22Rv1 (cell line): ENCODE measurements at regions not wholly inside any gene's neighbourhood (a gene's known extent, or its start where the extent isn't known, plus 50 kb on each side); places are given as distances from the start of the nearest gene placed in this dataset.
"Not testable (repeated sequence)": the region's sequence is repeated elsewhere in the genome, so short reads cannot be mapped to it uniquely, and the experiment has no call there.

Experiments
- H3K27ac ChIP-seq: fragments of 450-650 bp; 2 replicates; pipeline ENCODE4 v1.5.1; 2017
- CTCF ChIP-seq: fragments of 450-650 bp; IDR thresholded peaks from 2 replicates; pipeline ENCODE4 v1.5.1; 2017; ENCODE audit warnings: mild to moderate bottlenecking
- ZFX ChIP-seq: fragments of 450-650 bp; IDR thresholded peaks from 2 replicates; pipeline ENCODE4 v1.6.1; 2017; ENCODE audit warnings: antibody characterized with exemption, borderline replicate concordance

DNA sequence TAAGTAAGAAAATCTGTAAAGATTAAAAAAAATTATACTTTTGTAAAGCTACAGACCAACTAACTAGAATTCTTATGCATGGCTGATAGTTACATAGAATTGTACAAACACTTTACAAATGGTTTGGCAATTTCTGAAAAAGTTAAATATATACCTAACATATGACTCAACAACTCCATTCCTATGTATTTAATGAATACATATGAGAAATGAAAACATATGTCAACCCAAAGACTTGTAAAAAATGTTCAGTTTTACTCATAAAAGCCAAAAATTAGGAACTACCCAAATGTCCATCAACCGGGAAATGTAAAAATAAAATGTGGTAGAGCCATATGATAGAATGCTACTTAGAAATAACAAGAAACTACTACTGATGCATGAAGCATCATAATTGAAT is 152.6 kb upstream of the NRG3 start:
- H3K27ac ChIP-seq: no peak overlapping the region
- no peak for TF ChIP-seq ZFX
- no peak for TF ChIP-seq CTCF

GRCh38 chr10:81724431-81724830 is 150.6 kb upstream of the NRG3 start:
- TF ChIP-seq CTCF (no peak), ZFX (no peak)
- H3K27ac ChIP-seq: no peak overlapping the region

DNA sequence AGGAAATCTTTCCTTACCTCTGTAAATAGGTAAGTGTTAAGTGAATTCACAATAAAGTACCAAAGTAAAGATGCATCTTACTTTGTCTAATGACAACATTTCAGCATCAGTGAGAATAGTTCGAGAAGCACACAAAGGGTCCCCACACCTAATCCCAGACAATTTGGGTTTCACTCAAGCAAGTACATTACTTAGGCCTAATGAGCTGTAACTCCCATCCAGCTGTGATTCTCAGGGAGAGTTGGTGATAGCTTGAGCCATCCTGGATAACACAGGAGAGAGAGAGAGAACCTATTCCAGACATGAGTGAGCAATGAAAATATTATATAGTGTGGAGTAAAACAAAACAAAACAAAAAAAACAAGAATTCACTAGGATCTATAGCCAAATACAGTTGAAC is 149.1 kb upstream of the NRG3 start:
- no peak for TF ChIP-seq ZFX
- TF ChIP-seq CTCF: no peak
- H3K27ac ChIP-seq: no peak overlapping the region

DNA sequence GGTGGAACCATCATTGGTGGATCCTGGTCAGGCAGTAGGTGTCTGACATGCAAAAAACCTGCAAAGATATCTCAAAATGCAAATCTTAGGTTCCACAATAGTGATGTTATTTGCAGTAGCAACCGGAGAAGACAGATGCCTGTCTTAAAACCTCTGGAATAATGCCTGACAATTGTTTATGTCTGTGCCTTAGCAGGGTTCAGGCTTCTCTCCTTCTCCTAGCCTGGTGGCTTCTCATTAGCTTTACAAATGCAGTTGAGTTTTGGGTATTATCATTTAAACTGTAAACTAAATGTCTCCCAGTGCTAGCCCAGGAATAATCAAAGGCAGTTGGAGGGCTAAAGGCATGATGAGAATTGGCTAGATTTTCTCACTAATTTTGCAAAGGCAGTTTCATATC is 146.3 kb upstream of the NRG3 start:
- H3K27ac ChIP-seq: no peak overlapping the region
- TF ChIP-seq ZFX: no peak
- no peak for TF ChIP-seq CTCF

- H3K27ac ChIP-seq: no peak overlapping the region
- TF ChIP-seq CTCF: no peak
- no peak for TF ChIP-seq ZFX
These were observed 144.1 kb upstream of the NRG3 start for GRCh38 chr10:81730891-81731290.

GRCh38 chr10:81733542-81733941 is 141.5 kb upstream of the NRG3 start:
- H3K27ac ChIP-seq: no peak overlapping the region

GRCh38 chr10:81735167-81735566 is 139.8 kb upstream of the NRG3 start:
- H3K27ac ChIP-seq: not testable (repeated sequence)

More at GRCh38 chr10:81733542-81733941, 141.5 kb upstream of the NRG3 start:
- no peak for TF ChIP-seq CTCF

GRCh38 chr10:81759111-81759510 is 115.9 kb upstream of the NRG3 start:
- no peak overlapping the region for H3K27ac ChIP-seq
- TF ChIP-seq CTCF: no peak
- TF ChIP-seq ZFX: no peak
